ENCODE measurements at regions not wholly inside any gene's neighbourhood (a gene's known extent, or its start where the extent isn't known, plus 50 kb on each side); places are given as distances from the start of the nearest gene placed in this dataset.
"Not testable (repeated sequence)": the region's sequence is repeated elsewhere in the genome, so short reads cannot be mapped to it uniquely, and the experiment has no call there.

GRCh38 chr1:58189453-58189852 is 357.1 kb downstream of the OMA1 start:
- DNase-seq = no peak
- Histone ChIP-seq H3K36me3 (no peaks in the 10 kb centered on the region), H3K27ac (no peak overlapping the region), H3K4me3 (ENCODE audit: low read depth, low read length) (no peak overlapping the region), H3K27me3 (ENCODE audit: insufficient read depth, low read depth, severe bottlenecking) (no peaks in the 10 kb centered on the region), H3K9me3 (ENCODE audit: severe bottlenecking) (no peaks in the 10 kb centered on the region)
- no peak for TF ChIP-seq CTCF (IDR thresholded peaks at IDR 0.05; ENCODE audit: low read depth, low read length)

GRCh38 chr1:58183286-58183685 is 363.2 kb downstream of the OMA1 start:
- H3K27ac ChIP-seq = no peak overlapping the region
- H3K36me3 ChIP-seq = no peaks in the 10 kb centered on the region
- no peaks in the 10 kb centered on the region for H3K9me3 ChIP-seq (ENCODE audit: severe bottlenecking)
- H3K4me3 ChIP-seq (ENCODE audit: low read depth, low read length) = no peak overlapping the region
- H3K27me3 ChIP-seq (ENCODE audit: insufficient read depth, low read depth, severe bottlenecking) = no peaks in the 10 kb centered on the region
- no peak for DNase-seq
- TF ChIP-seq CTCF (IDR thresholded peaks at IDR 0.05; ENCODE audit: low read depth, low read length) = no peak

GRCh38 chr1:58180537-58180936 is 366.0 kb downstream of the OMA1 start:
- DNase-seq = no peak
- Histone ChIP-seq H3K27me3 (ENCODE audit: insufficient read depth, low read depth, severe bottlenecking) (no peaks in the 10 kb centered on the region), H3K9me3 (ENCODE audit: severe bottlenecking) (no peaks in the 10 kb centered on the region), H3K36me3 (no peaks in the 10 kb centered on the region), H3K4me3 (ENCODE audit: low read depth, low read length) (no peak overlapping the region), H3K27ac (no peak overlapping the region)
- TF ChIP-seq CTCF (IDR thresholded peaks at IDR 0.05; ENCODE audit: low read depth, low read length) = no peak

- not testable (repeated sequence) for H3K27ac ChIP-seq; H3K4me3 ChIP-seq (ENCODE audit: low read depth, low read length)
These were observed 377.4 kb downstream of the OMA1 start for GRCh38 chr1:58169160-58169559.

GRCh38 chr1:58167131-58167530 is 379.4 kb downstream of the OMA1 start:
- not testable (repeated sequence) for H3K4me3 ChIP-seq (ENCODE audit: low read depth, low read length); DNase-seq; H3K27ac ChIP-seq; H3K36me3 ChIP-seq; H3K27me3 ChIP-seq (ENCODE audit: insufficient read depth, low read depth, severe bottlenecking); H3K9me3 ChIP-seq (ENCODE audit: severe bottlenecking)

More at GRCh38 chr1:58169160-58169559, 377.4 kb downstream of the OMA1 start:
- not testable (repeated sequence) for H3K9me3 ChIP-seq (ENCODE audit: severe bottlenecking); H3K36me3 ChIP-seq; DNase-seq; H3K27me3 ChIP-seq (ENCODE audit: insufficient read depth, low read depth, severe bottlenecking)

- H3K27me3 ChIP-seq (ENCODE audit: insufficient read depth, low read depth, severe bottlenecking) = no peaks in the 10 kb centered on the region
- H3K36me3 ChIP-seq = no peaks in the 10 kb centered on the region
- H3K9me3 ChIP-seq (ENCODE audit: severe bottlenecking) = no peaks in the 10 kb centered on the region
- no peak for DNase-seq
- no peak for TF ChIP-seq CTCF (IDR thresholded peaks at IDR 0.05; ENCODE audit: low read depth, low read length)
- no peak overlapping the region for H3K27ac ChIP-seq
- no peak overlapping the region for H3K4me3 ChIP-seq (ENCODE audit: low read depth, low read length)
These were observed 380.1 kb downstream of the OMA1 start for GRCh38 chr1:58166417-58166816.

- Histone ChIP-seq H3K9me3 (ENCODE audit: severe bottlenecking) (no peaks in the 10 kb centered on the region), H3K4me3 (ENCODE audit: low read depth, low read length) (no peak overlapping the region), H3K27ac (no peak overlapping the region), H3K36me3 (no peaks in the 10 kb centered on the region), H3K27me3 (ENCODE audit: insufficient read depth, low read depth, severe bottlenecking) (no peaks in the 10 kb centered on the region)
- no peak for DNase-seq
- TF ChIP-seq CTCF (IDR thresholded peaks at IDR 0.05; ENCODE audit: low read depth, low read length) = no peak
These were observed 381.5 kb downstream of the OMA1 start for GRCh38 chr1:58165073-58165472.
